MM.1S (cell line): ENCODE measurements at regions not wholly inside any gene's neighbourhood (a gene's known extent, or its start where the extent isn't known, plus 50 kb on each side); places are given as distances from the start of the nearest gene placed in this dataset.

Experiments used
- CTCF ChIP-seq: fragments of 300-600 bp; sonication (generic); IDR thresholded peaks from 2 replicates; pipeline ENCODE4 v1.5.1; 2016; ENCODE audit warnings: antibody characterized with exemption, low read length, mixed read lengths
- EZH2 ChIP-seq: fragments of 300-600 bp; sonication (generic); optimal IDR thresholded peaks from 2 replicates; pipeline ENCODE3; 2017; ENCODE audit warnings: low read depth, mild to moderate bottlenecking, antibody characterized with exemption, low read length, mixed read lengths
- EZH2phosphoT487 ChIP-seq: fragments of 300-600 bp; sonication (generic); IDR thresholded peaks from 2 replicates; pipeline ENCODE4 v1.6.1; 2018; ENCODE audit warnings: antibody characterized with exemption, low read length

DNA sequence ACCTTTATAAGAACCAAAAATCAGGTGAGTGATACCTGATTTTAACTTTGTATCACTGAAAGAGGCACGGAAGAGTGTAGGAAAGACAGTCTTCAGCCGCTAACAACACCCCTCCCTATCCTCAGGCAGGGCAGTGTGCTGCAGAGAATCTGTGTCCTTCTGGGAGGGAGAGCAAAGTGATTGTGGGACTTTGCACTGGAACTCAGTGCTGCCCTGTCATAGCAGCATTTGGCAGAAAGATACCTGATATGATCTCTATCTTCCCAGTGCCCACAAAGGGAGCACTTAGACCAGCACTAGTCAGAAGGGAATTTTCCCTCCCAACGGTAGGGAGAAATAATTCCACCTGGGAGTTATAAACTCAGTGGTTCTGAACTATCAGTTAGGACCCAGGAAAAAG is 139.0 kb downstream of the FMR1NB start:
- no peak for TF ChIP-seq CTCF
- TF ChIP-seq EZH2 = no peak
- no peak for TF ChIP-seq EZH2phosphoT487
